ENCODE measurements at regions not wholly inside any gene's neighbourhood (a gene's known extent, or its start where the extent isn't known, plus 50 kb on each side); places are given as distances from the start of the nearest gene placed in this dataset.

DNA sequence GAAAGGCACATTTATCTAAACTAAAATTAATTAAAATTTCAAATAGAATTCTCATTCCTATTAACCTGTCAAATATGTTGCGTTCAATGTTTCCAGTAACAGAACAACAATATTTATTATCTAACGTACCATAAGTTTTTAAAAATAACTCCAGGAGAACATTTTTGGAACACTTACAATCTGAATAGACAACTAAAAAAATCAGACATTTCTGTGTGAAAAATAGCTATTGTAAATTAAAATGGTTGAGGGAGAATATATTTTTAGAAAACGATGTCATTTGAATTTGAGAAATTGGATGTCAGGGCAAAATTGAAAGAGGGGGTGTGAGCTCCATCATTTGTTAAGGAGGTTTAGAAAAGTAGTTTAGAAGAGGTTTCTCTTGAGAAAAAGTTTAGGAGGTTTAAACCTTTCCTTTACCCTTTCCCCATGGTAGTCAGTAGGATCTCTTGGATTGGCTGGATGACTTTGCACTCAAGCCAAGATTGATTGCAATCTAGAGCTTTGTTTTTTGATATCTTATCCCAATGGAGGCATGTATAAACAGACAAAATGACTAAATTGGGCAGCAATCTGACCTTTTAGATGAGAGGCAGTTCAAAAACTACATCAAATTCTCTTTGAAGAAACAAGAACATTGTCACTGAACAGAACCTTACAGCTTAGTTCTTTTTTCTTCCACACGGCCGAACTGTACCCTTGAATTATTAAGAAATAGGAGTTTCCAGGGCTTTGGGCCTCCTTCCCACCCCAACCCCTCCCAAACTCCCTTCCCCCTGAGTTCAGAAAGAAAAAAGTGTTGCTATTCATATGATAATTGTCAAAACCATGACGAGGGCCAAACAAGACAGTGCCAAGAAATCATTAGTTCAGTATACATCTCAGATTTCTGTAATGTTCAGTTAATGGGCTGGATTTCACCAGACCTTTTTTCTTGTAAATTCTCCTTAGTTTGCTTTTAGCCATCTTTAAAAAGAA lies 79.7 kb upstream of the CDIN1 start:
- no peak for DNase-seq

DNA sequence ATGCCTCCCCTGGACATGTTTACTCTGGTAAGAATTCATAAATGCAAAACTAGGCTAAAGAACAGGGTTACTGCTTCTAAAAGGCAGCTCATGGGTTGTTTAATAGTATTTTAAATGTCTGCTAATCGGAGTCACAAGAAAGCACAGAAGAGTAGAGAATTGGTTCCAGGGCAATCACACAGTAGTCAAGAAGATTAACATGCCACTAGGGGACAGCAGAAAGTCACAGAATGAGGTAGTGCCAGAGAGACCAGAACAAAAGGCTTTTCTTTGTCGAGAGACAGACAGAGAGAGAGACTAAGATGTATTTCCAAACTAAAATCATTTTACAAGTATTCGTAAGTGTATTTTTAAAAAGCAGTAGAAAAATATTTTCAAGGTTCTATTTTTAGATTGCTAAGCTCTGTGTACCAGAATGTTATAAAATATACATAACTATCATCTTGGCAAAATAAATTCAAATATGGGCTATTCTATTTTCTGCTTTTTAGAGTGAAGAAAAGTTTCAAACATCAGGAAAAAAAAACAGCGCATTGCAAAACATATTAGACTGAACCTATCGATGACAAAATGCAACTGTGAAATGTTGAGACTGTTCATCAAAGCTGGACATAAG lies 78.3 kb upstream of the CDIN1 start:
- no peak for DNase-seq

DNA sequence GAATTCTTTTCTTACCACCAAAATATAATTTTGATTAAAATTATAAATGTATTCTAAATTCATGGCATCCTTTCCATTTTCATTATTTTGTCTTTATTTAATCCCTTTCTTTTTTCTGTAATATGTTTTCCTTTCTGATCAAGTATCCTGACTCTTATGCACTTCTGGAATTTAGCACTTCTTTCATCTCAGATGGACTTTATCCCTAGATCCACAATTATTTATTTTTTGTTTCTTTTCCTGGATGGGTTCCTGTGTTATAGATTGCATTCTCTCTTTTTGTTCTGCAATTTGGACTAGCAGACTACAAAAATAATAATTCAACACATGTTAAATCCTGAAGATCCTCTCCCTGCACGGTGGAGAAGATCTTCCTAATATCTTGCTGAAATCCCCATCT lies 76.9 kb upstream of the CDIN1 start:
- DNase-seq, result no peak

DNA sequence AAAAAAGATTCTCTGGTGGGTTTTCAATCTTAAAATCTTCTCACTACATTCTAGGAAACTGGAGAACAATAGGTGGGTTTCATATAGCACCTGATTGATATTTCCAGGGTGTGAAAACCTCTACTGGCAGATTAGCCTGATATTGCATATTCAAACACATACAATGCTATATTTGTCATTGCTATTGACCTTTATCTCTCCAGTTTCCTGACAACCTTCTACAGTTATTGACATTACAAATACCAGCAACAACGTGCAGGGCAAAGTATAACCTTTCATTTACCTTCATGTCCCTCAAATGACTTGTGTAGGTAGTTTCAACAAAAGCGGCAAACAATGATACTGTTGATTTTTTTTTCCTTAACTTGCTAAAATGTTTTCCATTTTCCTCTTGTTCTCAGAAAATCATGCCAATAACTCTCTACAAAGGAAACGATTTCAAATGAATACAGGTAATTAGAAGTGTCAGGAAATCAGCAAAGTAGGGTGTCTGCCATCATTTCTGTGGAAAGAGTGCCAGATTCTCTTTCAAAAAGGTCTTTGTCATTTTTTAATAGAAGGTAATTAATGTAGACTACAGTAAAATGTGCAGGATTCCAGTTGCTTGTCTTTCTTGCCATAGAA lies 72.6 kb upstream of the CDIN1 start:
- no peak for DNase-seq

DNA sequence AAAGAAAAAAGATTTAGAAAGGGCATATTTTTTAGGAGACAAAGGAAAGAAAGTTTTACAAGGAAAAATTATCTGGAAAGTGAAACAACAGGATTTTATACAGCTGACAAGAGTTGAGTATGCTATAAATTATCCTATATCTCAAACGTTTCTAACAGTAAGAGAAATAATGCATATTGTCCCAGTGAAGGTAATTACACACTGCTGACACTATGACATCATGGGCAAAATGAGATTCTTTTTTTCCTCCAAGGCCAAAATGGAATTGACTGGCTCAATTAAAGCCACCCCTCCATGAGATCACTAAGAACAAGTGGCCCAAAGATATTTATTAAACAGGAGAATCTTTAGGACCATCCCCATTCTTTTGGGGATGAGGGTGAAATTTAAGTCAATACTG lies 72.0 kb upstream of the CDIN1 start:
- no peak for DNase-seq

DNA sequence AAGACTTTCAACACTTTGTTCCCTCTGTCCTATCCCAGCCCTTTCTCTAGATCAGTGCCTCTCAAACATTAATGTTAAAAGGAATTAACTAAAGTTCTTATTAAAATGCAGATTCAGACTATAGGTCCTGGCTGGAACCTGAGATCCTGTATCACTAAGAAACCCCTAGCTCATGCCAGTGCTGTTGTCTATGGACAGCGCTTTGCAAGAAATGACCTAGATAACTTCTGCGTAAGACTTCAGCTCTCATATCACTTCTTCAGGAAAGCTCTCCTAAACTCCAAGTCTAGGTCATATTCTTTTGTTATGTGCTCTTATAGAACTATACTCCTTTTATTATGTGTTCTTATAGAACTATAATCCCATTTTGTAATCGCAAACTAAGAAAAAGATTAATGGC lies 67.8 kb upstream of the CDIN1 start:
- no peak for DNase-seq

DNA sequence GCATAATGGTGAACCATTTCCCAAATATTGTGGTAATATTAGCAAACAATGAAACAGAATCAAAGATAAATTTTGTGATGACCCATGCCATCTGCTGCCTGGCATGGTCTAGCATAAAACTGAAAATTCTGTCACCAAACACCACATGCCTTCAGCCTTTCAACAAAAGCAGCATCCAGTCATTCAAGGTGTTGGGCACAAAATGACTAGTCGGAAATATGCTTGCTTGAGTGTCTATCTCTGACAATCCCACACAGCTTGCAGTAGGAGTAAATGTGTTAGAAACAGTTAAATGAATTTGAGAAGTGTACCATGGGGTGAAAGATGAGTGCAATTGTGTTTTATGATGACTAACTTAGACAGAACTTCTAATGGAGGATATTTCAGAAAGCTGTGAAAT lies 61.7 kb upstream of the CDIN1 start:
- no peak for DNase-seq

DNA sequence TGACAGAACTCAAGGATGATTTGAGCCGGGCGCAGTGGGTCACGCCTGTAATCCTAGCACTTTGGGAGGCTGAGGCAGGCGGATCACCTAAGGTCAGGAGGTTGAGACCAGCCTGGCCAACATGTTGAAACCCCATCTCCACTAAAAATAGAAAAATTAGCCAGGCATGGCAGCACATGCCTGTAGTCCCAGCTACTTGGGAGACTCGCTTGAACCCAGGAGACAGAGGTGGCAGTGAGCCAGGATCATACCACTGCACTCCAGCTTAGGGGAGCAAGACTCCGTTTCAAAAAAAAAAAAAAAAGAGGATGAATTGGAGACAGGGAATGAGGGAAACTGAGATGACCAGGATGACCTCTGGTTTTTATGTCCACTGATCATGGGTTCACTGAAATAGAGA lies 60.4 kb upstream of the CDIN1 start:
- no peak for DNase-seq

DNA sequence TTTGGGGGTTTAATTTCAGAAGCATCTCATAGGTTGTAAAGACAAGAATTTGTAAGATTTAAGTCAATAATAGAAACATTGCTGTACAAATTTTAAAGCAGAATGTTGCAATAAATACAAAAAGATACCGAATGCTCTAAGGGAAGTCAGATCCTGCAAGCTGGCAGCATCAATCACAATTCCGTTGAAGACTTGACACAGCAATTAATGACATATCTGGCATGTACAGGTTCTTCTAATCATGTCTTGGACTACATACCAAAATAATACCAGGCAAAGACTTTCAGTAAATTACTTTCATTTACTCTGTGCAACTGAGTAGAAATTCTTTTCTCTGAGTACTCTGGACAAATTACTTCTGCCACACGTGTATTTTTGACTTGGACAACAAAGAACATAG lies 54.0 kb upstream of the CDIN1 start:
- DNase-seq, result no peak

DNA sequence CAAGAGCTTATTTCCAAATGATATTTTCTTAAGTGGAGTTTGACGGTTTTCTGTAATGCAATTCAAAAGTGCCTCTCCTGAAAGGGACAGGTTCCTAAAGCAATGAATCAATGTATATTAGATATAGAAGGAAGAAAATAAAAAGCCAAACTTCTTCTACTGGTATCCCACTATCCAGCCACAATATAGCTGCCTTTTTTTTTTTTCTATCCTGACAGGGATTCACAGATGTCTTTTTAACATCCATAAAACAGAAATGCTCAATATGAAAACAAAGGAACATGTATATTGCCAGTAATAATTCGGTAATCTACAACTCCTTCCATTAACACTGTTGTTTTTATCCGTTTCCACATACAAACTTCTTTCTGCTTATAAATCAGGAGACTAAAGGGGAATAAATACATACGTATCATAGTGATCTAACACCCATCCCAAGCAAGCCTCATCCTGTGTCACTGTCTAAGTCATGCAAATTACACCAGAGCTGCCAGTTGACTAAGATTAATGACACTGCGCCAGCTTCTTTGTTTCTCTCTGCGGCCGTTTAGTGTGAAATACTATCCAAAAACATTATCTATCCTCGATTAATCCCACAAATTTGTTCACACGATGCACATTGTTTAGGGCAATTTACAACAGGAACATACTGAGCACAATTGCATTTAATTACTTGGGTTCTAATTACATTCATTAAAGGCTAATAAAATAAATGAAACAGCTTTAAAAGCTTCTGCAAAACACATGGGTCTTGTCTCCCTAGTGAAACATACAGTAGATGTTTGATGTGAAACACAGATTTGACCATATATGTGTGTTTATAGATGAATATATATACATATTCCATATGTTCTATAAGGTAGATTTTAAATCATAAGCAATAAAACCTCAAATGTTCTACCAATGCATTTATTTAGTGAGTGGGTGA lies 51.9 kb upstream of the CDIN1 start:
- no peak for DNase-seq

DNA sequence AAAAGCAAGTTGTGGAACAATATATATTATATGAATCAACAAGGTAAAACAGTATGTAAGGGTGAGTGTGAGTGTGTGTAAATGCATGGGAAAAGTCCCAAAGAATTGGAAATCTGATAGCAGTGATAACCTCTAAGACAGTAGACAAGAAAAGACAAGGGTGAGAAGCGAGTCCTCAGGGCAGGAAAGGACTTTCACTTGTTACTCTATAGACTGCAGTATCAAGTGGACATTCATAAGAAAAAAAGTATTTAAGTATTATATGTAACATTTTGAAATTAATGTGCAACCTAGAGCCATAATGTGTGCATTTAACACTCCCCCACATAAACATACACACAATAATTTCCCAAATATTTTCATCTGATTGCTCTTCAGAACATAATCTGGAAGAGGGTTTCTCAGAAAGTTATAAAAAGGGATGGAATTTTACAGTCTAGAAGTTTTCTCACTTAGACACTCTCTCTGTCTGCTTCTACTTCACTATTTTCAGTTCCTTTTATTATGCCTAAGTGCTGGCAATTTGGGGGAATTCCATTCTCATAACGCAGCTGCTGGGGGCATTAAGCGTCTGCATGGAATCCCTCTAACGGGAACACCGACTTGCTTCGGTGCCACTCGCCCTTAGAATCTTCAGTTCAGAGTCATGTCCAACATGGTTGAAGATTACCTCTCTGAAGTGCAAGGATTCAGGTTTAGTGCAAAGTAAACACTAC lies 50.0 kb upstream of the CDIN1 start:
- no peak for DNase-seq
